Erythroblast (primary cell): ENCODE measurements at regions not wholly inside any gene's neighbourhood (a gene's known extent, or its start where the extent isn't known, plus 50 kb on each side); places are given as distances from the start of the nearest gene placed in this dataset.

Experiments
- GATA1 ChIP-seq: IDR thresholded peaks from 2 replicates; pipeline ENCODE4 v1.6.1; 2011; ENCODE audit warnings: low read depth, mild to moderate bottlenecking, control low read depth, low read length, moderate library complexity
- POLR2A ChIP-seq: IDR thresholded peaks from 2 replicates; pipeline ENCODE4 v1.6.1; 2011; ENCODE audit warnings: mild to moderate bottlenecking, low read length

GRCh38 chr1:195550071-195550862 lies 1058.0 kb downstream of the KCNT2 start:
- no peak for TF ChIP-seq POLR2A
- TF ChIP-seq GATA1, result no peak
